HG02571 (cell line): ENCODE measurements at regions not wholly inside any gene's neighbourhood (a gene's known extent, or its start where the extent isn't known, plus 50 kb on each side); places are given as distances from the start of the nearest gene placed in this dataset.

Experiments used
- ATAC-seq: cut with Tn5 transposase; IDR thresholded peaks from one replicate; pipeline ENCODE4 v1.9.1; 2021; ENCODE audit warnings: mild to moderate bottlenecking, moderate library complexity; ENCODE audit not compliant: unreplicated experiment

- ATAC-seq = no peak
Observed at GRCh38 chr16:55212791-55213190, 111.2 kb upstream of the IRX6 start.

GRCh38 chr16:55214412-55214811 lies 109.6 kb upstream of the IRX6 start:
- ATAC-seq = no peak

GRCh38 chr16:55214974-55215494 lies 109.0 kb upstream of the IRX6 start:
- no peak for ATAC-seq

GRCh38 chr16:55217392-55217791 lies 106.6 kb upstream of the IRX6 start:
- no peak for ATAC-seq

GRCh38 chr16:55221836-55222235 lies 102.2 kb upstream of the IRX6 start:
- no peak for ATAC-seq

- ATAC-seq = no peak
Observed at GRCh38 chr16:55222486-55222885, 101.5 kb upstream of the IRX6 start.

- ATAC-seq = no peak
Observed at GRCh38 chr16:55225972-55226542, 97.9 kb upstream of the IRX6 start.

- no peak for ATAC-seq
Observed at GRCh38 chr16:55232822-55233221, 91.2 kb upstream of the IRX6 start.

GRCh38 chr16:55233464-55233863 lies 90.5 kb upstream of the IRX6 start:
- ATAC-seq = no peak

GRCh38 chr16:55236655-55237054 lies 87.3 kb upstream of the IRX6 start:
- ATAC-seq = no peak

- no peak for ATAC-seq
Observed at GRCh38 chr16:55239723-55240122, 84.3 kb upstream of the IRX6 start.

GRCh38 chr16:55240888-55241287 lies 83.1 kb upstream of the IRX6 start:
- no peak for ATAC-seq

GRCh38 chr16:55242667-55243066 lies 81.3 kb upstream of the IRX6 start:
- no peak for ATAC-seq

- ATAC-seq = no peak
Observed at GRCh38 chr16:55248058-55248457, 75.9 kb upstream of the IRX6 start.

- ATAC-seq = no peak
Observed at GRCh38 chr16:55248494-55248893, 75.5 kb upstream of the IRX6 start.

- ATAC-seq = no peak
Observed at GRCh38 chr16:55249361-55249760, 74.6 kb upstream of the IRX6 start.

GRCh38 chr16:55249936-55250335 lies 74.1 kb upstream of the IRX6 start:
- ATAC-seq = no peak

- no peak for ATAC-seq
Observed at GRCh38 chr16:55250701-55251100, 73.3 kb upstream of the IRX6 start.

- ATAC-seq = no peak
Observed at GRCh38 chr16:55251151-55251550, 72.9 kb upstream of the IRX6 start.

- no peak for ATAC-seq
Observed at GRCh38 chr16:55252577-55252976, 71.4 kb upstream of the IRX6 start.

GRCh38 chr16:55253987-55254386 lies 70.0 kb upstream of the IRX6 start:
- no peak for ATAC-seq

GRCh38 chr16:55255733-55256282 lies 68.2 kb upstream of the IRX6 start:
- no peak for ATAC-seq

GRCh38 chr16:55256412-55257016 lies 67.5 kb upstream of the IRX6 start:
- ATAC-seq = no peak
